ENCODE measurements at regions not wholly inside any gene's neighbourhood (a gene's known extent, or its start where the extent isn't known, plus 50 kb on each side); places are given as distances from the start of the nearest gene placed in this dataset.
"Not testable (repeated sequence)": the region's sequence is repeated elsewhere in the genome, so short reads cannot be mapped to it uniquely, and the experiment has no call there.

DNA sequence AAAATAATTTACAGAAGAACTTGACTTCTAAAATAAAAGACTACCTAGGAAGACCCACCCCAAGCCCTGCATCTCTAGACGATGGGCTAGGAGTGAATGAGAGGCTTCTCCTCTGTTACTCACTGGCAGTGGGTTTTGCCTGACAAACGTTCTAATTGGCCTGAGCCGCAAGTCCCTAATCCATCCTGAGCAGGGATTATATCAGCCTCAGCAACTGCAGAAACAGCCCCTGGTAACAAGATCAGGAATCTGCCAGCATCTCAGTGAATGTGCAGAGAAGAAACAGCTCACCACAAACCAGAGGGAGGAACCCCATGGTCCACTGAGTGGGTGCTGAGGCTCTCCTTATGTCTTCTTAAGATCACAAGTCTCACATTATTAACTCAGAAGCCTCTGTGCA is 240.6 kb downstream of the BRINP2 start:
- DNase-seq = no peak
- Mint-ChIP-seq H3K9me3 (peaks cover 9% of the 10 kb centered on the region), H3K36me3 (ENCODE audit: low read depth) (no peaks in the 10 kb centered on the region), H3K4me3 (no peak overlapping the region), H3K27ac (no peak overlapping the region), H3K27me3 (no peaks in the 10 kb centered on the region), H3K4me1 (no peaks in the 10 kb centered on the region)
- intact Hi-C loops (cut with micrococcal nuclease) = no loop called here

DNA sequence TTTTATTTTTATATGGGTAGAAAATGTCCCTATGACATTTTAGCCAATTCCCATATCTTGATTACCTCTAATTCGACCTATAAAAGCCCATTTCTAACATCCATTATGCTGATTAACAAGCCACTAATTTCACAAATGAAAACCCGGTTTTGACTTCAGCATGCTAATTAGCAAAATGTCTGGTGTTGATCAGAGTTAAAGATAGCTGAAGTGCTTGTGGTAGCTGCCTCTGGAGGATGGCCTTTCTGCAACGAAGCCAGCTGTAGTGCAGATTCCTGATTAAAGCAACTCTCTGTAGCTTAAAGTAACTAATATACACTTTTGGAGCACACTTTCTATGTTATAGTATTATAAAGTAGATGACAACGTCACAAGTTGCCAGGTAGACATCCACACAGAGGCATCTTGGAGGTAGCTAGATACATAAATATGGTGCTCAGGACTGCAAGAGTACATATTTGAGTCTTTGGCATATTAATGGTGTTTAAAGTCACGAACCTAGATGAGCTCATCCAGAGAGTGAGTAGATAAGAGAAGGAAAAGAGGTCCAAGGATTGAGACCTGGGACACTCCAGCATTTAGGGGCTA is 239.5 kb downstream of the BRINP2 start:
- no peak overlapping the region for H3K27ac Mint-ChIP-seq
- H3K36me3 Mint-ChIP-seq (ENCODE audit: low read depth) = no peaks in the 10 kb centered on the region
- H3K4me3 Mint-ChIP-seq = no peak overlapping the region
- no peaks in the 10 kb centered on the region for H3K4me1 Mint-ChIP-seq
- intact Hi-C loops (cut with micrococcal nuclease) = no loop called here
- no peaks in the 10 kb centered on the region for H3K27me3 Mint-ChIP-seq
- peaks cover 9% of the 10 kb centered on the region for H3K9me3 Mint-ChIP-seq
- no peak for DNase-seq

- H3K36me3 Mint-ChIP-seq (ENCODE audit: low read depth); intact Hi-C loops (cut with micrococcal nuclease); H3K27ac Mint-ChIP-seq; DNase-seq; H3K4me1 Mint-ChIP-seq; H3K27me3 Mint-ChIP-seq; H3K4me3 Mint-ChIP-seq; H3K9me3 Mint-ChIP-seq: not testable (repeated sequence)
These were observed 235.6 kb downstream of the BRINP2 start for GRCh38 chr1:177406323-177406722.

DNA sequence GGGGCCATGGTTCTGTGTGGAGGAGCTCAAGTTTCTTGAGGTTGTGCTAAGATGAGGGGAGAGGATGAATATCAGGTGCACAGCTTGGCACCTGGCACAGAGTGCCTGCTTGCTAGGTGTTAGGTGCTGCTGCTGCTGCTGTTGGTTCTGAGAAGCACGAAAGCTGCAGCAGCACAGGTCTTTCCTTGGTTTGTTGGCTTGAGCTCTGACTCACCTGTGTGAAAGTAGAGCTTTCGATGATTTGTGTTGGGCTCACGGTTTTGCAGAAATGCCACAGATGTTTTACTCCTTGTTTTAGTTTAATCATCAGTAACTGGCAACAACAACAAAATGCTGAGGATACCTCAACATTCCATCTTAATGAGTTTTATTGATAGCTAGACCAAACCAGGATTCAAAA is 221.6 kb downstream of the BRINP2 start:
- H3K27me3 Mint-ChIP-seq = no peaks in the 10 kb centered on the region
- H3K4me3 Mint-ChIP-seq = no peak overlapping the region
- DNase-seq = no peak
- no peaks in the 10 kb centered on the region for H3K4me1 Mint-ChIP-seq
- no peak overlapping the region for H3K27ac Mint-ChIP-seq
- no peaks in the 10 kb centered on the region for H3K9me3 Mint-ChIP-seq
- H3K36me3 Mint-ChIP-seq (ENCODE audit: low read depth) = no peaks in the 10 kb centered on the region
- intact Hi-C loops (cut with micrococcal nuclease) = no loop called here

DNA sequence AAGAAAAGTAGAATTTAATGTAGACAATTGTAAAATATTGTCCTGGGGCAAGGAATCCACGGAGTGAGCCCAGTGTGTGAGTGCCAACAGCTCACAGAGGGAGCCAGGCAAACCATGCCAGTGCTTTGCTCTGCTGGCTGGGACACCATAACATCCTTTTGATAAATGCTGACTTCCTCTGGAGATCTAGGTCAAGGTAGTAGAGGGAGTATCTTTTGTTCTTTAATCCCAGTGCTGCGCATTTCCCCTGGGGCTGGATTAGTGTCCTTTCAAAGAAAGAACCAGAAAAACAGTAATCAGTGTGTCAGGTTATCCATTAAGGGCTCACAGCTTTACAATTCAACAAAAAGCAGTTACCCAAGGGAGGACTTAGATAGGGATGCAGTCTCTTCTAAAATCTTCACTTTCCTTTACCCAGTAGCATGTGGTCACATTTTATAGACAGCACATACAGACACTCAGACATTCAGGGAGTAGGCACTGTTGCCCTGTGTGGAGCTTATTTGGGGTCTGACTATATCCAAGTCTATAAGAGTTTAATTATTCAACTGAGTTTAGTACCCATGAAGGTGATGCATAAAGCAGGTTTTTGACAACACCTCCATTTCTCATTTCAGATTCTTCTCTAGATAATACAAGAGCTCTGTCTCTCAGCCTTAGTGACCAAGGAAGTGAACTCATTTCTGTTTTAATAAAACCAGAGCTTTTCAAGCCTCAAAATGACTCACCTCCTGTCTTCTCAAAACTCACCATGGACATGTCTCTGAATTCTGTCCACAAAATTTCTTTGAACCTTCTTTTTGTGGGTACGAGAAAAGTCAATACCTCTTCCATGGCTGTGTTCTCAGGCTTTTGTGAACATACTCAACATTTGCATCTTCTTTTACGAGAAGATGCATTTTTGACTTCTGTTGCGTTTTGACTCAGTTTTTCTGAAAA is 215.3 kb downstream of the BRINP2 start:
- H3K4me1 Mint-ChIP-seq = no peaks in the 10 kb centered on the region

DNA sequence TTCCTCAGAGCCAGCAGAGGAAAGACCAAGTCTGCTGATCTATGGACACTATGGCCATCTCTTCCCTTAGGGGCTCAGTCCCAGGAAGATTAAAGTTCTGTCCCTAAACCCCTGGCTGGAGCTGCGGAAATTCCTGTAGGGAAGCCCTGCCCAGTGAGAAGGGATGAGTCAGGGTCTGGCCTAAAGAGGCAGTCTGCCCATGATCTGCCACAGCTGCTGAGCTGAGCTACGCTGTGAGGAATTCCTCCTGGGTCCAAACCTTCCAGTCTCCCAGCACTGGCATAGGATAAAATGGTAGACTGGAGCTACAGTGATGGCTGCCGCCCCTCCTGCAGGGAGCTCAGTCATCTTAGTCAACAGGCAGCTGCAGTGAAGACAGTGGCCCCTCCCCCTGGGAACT is 213.7 kb downstream of the BRINP2 start:
- DNase-seq = no peak
- Mint-ChIP-seq H3K27me3 (no peaks in the 10 kb centered on the region), H3K27ac (no peak overlapping the region), H3K36me3 (ENCODE audit: low read depth) (no peaks in the 10 kb centered on the region), H3K4me1 (no peaks in the 10 kb centered on the region), H3K4me3 (no peak overlapping the region), H3K9me3 (peaks cover 3% of the 10 kb centered on the region)
- intact Hi-C loops (cut with micrococcal nuclease) = no loop called here

More for the DNA sequence above, 215.3 kb downstream of the BRINP2 start:
- no peaks in the 10 kb centered on the region for H3K27me3 Mint-ChIP-seq
- DNase-seq = no peak
- H3K9me3 Mint-ChIP-seq = peaks cover 3% of the 10 kb centered on the region
- intact Hi-C loops (cut with micrococcal nuclease) = no loop called here
- H3K4me3 Mint-ChIP-seq = no peak overlapping the region
- no peaks in the 10 kb centered on the region for H3K36me3 Mint-ChIP-seq (ENCODE audit: low read depth)
- no peak overlapping the region for H3K27ac Mint-ChIP-seq

DNA sequence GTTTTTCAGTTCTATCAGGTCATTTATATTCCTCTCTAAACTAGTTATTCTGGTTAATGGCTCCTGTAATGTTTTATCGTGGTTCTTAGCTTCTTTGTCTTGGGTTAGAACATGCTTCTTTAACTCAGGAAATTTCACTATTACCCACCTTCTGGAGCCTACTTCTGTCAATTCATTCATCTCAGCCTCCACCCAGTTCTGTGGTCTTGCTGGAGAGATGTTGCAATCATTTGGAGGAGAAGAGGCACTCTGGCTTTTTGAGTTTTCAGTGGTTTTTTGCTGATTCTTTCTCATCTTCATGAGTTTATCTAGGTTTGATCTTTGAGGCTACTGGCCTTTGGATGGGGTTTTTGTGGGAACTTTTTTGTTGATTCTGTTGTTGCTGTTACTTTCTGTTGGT is 213.0 kb downstream of the BRINP2 start:
- intact Hi-C loops (cut with micrococcal nuclease) = no loop called here
- no peak for DNase-seq
- Mint-ChIP-seq H3K4me1 (no peaks in the 10 kb centered on the region), H3K27me3 (no peaks in the 10 kb centered on the region), H3K36me3 (ENCODE audit: low read depth) (no peaks in the 10 kb centered on the region), H3K4me3 (no peak overlapping the region), H3K27ac (no peak overlapping the region), H3K9me3 (peaks cover 3% of the 10 kb centered on the region)

DNA sequence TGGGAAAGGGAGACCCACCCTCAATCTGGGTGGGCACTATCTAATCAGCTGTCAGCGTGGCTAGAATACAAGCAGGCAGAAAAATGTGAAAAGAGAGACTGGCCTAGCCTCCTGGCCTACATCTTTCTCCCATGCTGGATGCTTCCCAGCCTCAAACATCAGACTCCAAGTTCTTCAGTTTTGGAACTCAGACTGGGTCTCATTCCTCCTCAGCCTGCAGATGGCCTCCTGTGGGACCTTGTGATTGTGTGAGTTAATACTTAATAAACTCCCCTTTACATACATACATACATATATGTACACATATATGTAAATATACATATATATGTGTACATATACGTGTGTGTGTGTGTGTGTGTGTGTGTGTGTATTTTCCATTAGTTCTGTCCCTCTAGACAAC is 207.1 kb downstream of the BRINP2 start:
- intact Hi-C loops (cut with micrococcal nuclease) = no loop called here
- no peak overlapping the region for H3K27ac Mint-ChIP-seq

DNA sequence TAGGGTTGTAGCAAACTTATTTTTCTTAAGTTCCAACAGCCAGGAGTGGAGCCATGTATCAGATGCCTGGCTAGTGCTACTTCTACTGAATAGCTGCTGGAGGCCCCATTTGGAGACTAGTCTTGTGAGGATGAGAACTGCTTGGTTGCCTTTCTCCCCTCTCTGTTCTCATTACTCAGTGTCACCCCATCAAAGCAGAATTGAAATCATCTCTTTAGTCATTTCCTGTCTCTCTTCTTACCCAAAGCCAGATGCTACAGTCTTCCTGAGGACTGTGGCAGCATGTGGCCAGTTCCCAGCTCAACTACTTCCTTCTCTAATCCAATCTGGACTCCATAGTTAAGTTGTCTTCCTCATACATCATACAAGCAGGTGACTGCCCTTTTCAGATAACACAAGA is 197.5 kb downstream of the BRINP2 start:
- Mint-ChIP-seq H3K36me3 (ENCODE audit: low read depth) (no peaks in the 10 kb centered on the region), H3K27me3 (no peaks in the 10 kb centered on the region), H3K4me3 (no peak overlapping the region), H3K27ac (no peak overlapping the region), H3K9me3 (no peaks in the 10 kb centered on the region), H3K4me1 (peaks cover 2% of the 10 kb centered on the region)
- no peak for DNase-seq
- intact Hi-C loops (cut with micrococcal nuclease) = no loop called here

More for the DNA sequence above, 207.1 kb downstream of the BRINP2 start:
- Mint-ChIP-seq H3K4me3 (no peak overlapping the region), H3K4me1 (no peaks in the 10 kb centered on the region), H3K36me3 (ENCODE audit: low read depth) (no peaks in the 10 kb centered on the region), H3K27me3 (no peaks in the 10 kb centered on the region), H3K9me3 (peaks cover 3% of the 10 kb centered on the region)
- DNase-seq = no peak

GRCh38 chr1:177366091-177366490 is 195.3 kb downstream of the BRINP2 start:
- H3K27me3 Mint-ChIP-seq = no peaks in the 10 kb centered on the region
- peaks cover 2% of the 10 kb centered on the region for H3K4me1 Mint-ChIP-seq
- no peaks in the 10 kb centered on the region for H3K36me3 Mint-ChIP-seq (ENCODE audit: low read depth)
- H3K9me3 Mint-ChIP-seq = no peaks in the 10 kb centered on the region
- no peak for DNase-seq
- intact Hi-C loops (cut with micrococcal nuclease) = no loop called here
- no peak overlapping the region for H3K4me3 Mint-ChIP-seq
- no peak overlapping the region for H3K27ac Mint-ChIP-seq

GRCh38 chr1:177360791-177361190 is 190.0 kb downstream of the BRINP2 start:
- Mint-ChIP-seq H3K4me3 (no peak overlapping the region), H3K4me1 (no peaks in the 10 kb centered on the region), H3K27ac (no peak overlapping the region), H3K9me3 (no peaks in the 10 kb centered on the region), H3K27me3 (no peaks in the 10 kb centered on the region), H3K36me3 (ENCODE audit: low read depth) (no peaks in the 10 kb centered on the region)
- intact Hi-C loops (cut with micrococcal nuclease) = no loop called here
- DNase-seq = no peak

DNA sequence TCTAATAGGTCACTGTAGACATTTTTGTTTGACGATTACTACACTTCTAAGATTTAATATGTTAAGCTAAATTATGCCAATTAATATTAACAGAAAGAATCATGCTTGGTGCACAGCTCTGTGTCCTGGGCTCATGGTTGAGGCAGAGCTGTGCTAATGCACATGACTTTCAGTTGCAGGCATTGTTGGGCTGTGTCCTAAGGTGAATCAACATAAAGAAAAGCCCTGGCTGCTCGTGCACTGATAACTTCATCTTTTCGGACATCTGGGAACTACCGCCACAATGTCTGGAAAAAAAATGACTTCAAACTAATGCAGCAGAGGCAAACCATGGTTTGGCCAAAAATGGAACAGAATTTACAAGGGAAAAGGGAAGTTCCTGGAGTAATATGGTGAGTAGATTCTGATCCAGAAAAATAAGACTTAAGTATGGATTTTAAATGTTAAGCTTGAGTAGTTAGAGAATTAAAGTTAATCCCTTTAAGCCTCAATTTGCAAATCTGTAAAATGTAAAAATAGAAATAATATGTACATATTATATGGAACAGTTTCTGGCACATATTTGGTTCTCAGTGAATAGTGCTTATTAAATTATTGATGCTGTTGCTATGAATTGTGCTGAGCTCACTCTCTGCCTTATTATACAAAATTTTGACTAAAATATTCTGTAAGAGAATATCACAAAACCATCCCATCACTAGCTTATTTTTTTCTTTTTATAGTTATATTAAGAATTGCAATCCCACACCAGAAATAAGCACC is 186.1 kb downstream of the BRINP2 start:
- intact Hi-C loops (cut with micrococcal nuclease) = no loop called here
- Mint-ChIP-seq H3K27ac (no peak overlapping the region), H3K9me3 (no peaks in the 10 kb centered on the region)

DNA sequence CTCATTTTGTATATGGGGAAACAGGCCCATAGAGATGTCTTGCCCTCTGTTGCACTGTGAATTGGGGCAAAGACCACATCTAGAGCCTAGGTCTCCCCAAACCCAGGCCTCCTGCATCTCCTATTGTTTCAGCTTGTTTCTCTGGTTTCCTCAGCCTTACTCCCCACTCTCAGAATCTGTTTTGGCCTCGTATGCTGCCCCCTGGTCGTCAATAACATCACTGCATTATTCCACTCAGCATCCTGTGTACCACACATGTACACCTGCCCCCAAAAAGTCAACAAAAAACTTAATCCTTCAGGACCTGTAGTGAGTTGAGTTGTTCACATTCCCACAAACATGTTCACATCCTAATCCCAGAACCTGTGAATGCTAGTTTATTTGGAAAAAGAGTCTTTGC is 184.8 kb downstream of the BRINP2 start:
- intact Hi-C loops (cut with micrococcal nuclease) = no loop called here
- no peaks in the 10 kb centered on the region for H3K9me3 Mint-ChIP-seq
- H3K36me3 Mint-ChIP-seq (ENCODE audit: low read depth) = no peaks in the 10 kb centered on the region
- no peak for DNase-seq
- no peak overlapping the region for H3K27ac Mint-ChIP-seq
- H3K27me3 Mint-ChIP-seq = no peaks in the 10 kb centered on the region
- H3K4me3 Mint-ChIP-seq = no peak overlapping the region
- H3K4me1 Mint-ChIP-seq = no peaks in the 10 kb centered on the region

More for the DNA sequence above, 186.1 kb downstream of the BRINP2 start:
- no peak overlapping the region for H3K4me3 Mint-ChIP-seq
- no peak for DNase-seq
- no peaks in the 10 kb centered on the region for H3K36me3 Mint-ChIP-seq (ENCODE audit: low read depth)
- no peaks in the 10 kb centered on the region for H3K4me1 Mint-ChIP-seq
- no peaks in the 10 kb centered on the region for H3K27me3 Mint-ChIP-seq

- Mint-ChIP-seq H3K4me3 (no peak overlapping the region), H3K27ac (no peak overlapping the region), H3K9me3 (no peaks in the 10 kb centered on the region), H3K4me1 (no peaks in the 10 kb centered on the region), H3K36me3 (ENCODE audit: low read depth) (no peaks in the 10 kb centered on the region), H3K27me3 (no peaks in the 10 kb centered on the region)
- no peak for DNase-seq
- intact Hi-C loops (cut with micrococcal nuclease) = no loop called here
These were observed 183.5 kb downstream of the BRINP2 start for GRCh38 chr1:177354247-177354646.

Data from activated CD4-positive, alpha-beta T cell treated with anti-CD3 and anti-CD28 coated beads, Interleukin-2, amount 10 ng/mL, durations not matched to agents 24 days and 14 days (primary cell).